ENCODE measurements at regions not wholly inside any gene's neighbourhood (a gene's known extent, or its start where the extent isn't known, plus 50 kb on each side); places are given as distances from the start of the nearest gene placed in this dataset.
A peak's percentile ranks its signal among the peaks of the same experiment; 100 is the strongest.

DNA sequence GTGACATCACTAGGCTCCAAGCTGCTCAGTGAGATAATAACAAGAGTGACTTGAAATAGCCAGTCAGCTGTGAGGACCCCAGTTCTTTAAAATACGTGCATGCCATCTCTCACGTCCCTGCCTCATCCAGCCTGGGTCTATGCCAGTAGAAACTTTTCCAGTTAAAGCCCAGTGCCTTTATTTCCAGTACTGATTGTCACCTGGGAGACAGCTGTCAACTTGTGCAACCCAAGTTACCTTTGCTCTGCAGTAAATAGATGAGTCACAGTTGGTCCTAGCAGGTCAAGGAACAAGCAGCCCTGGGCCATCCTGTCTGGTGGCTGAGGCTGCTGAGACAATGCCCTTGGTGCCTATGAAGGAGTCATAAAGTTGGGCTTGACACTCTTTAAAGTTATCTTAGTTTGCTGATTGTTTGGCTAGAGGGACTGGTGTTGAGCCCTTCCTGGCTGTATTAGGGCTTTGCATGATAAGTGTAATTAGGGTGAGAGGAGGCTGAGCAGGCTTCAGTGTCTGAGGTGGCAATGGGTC is 228.7 kb downstream of the LACC1 start (continued):
- TF ChIP-seq ZBTB43 (CRISPR knock-in tag; conservative IDR thresholded peaks at IDR 0.05) = no peak
- peak; percentile 74; the same call in 1 of the 2 replicates for TF ChIP-seq FOXO1 (CRISPR knock-in tag; IDR thresholded peaks at IDR 0.05)
- TF ChIP-seq ZNF317 (CRISPR knock-in tag; IDR thresholded peaks at IDR 0.05) = no peak
- peak; percentile 33; the same call in 1 of the 2 replicates for TF ChIP-seq FOXK1 (CRISPR knock-in tag; IDR thresholded peaks at IDR 0.05; ENCODE audit: borderline replicate concordance, low read depth)
- no peak for TF ChIP-seq CBX1 (IDR thresholded peaks at IDR 0.05; ENCODE audit: low read depth)
- TF ChIP-seq NFYC (CRISPR knock-in tag; IDR thresholded peaks at IDR 0.05) = no peak
- TF ChIP-seq AGO2 (optimal IDR thresholded peaks at IDR 0.05; ENCODE audit: low read depth, low read length) = no peak
- no peak for TF ChIP-seq TFDP2 (CRISPR knock-in tag; IDR thresholded peaks at IDR 0.05)
- TF ChIP-seq MIER2 (CRISPR knock-in tag; IDR thresholded peaks at IDR 0.05) = peak; percentile 29; the same call in 1 of the 2 replicates
- no peak for TF ChIP-seq BORCS8-MEF2B (CRISPR knock-in tag; IDR thresholded peaks at IDR 0.05)
- no peak for TF ChIP-seq ZNF253 (CRISPR knock-in tag; IDR thresholded peaks at IDR 0.05; ENCODE audit: borderline replicate concordance)
- no peak for TF ChIP-seq ZFP36L2 (CRISPR knock-in tag; IDR thresholded peaks at IDR 0.05)
- TF ChIP-seq NFYB (CRISPR knock-in tag; IDR thresholded peaks at IDR 0.05) = no peak
- TF ChIP-seq ZBTB7A (CRISPR knock-in tag; IDR thresholded peaks at IDR 0.05) = no peak
- no peak for TF ChIP-seq NRL (CRISPR knock-in tag; IDR thresholded peaks at IDR 0.05; ENCODE audit: borderline replicate concordance)
- no peak for TF ChIP-seq ZSCAN25 (CRISPR knock-in tag; IDR thresholded peaks at IDR 0.05)
- TF ChIP-seq TOPORS (CRISPR knock-in tag; IDR thresholded peaks at IDR 0.05) = no peak
- TF ChIP-seq RXRA (CRISPR knock-in tag; IDR thresholded peaks at IDR 0.05) = peak; percentile 84; the same call in 1 of the 2 replicates
- peak; percentile 25; the same call in 1 of the 2 replicates for TF ChIP-seq ETV5 (CRISPR knock-in tag; IDR thresholded peaks at IDR 0.05; ENCODE audit: borderline replicate concordance)
- peak; percentile 60 for TF ChIP-seq NR2F6 (IDR thresholded peaks at IDR 0.05)
- peak; percentile 66 for TF ChIP-seq NR2F6 (CRISPR knock-in tag; IDR thresholded peaks at IDR 0.05)
- TF ChIP-seq ADNP (CRISPR knock-in tag; IDR thresholded peaks at IDR 0.05) = no peak
- TF ChIP-seq, protein P1, sequence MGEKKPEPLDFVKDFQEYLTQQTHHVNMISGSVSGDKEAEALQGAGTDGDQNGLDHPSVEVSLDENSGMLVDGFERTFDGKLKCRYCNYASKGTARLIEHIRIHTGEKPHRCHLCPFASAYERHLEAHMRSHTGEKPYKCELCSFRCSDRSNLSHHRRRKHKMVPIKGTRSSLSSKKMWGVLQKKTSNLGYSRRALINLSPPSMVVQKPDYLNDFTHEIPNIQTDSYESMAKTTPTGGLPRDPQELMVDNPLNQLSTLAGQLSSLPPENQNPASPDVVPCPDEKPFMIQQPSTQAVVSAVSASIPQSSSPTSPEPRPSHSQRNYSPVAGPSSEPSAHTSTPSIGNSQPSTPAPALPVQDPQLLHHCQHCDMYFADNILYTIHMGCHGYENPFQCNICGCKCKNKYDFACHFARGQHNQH (CRISPR knock-in tag; IDR thresholded peaks at IDR 0.05) = 0 out of 2 replicates have a peak, but pooled peaks have one; percentile 39
- TF ChIP-seq MYC (CRISPR knock-in tag; IDR thresholded peaks at IDR 0.05; ENCODE audit: borderline replicate concordance) = no peak
- TF ChIP-seq, protein P2, sequence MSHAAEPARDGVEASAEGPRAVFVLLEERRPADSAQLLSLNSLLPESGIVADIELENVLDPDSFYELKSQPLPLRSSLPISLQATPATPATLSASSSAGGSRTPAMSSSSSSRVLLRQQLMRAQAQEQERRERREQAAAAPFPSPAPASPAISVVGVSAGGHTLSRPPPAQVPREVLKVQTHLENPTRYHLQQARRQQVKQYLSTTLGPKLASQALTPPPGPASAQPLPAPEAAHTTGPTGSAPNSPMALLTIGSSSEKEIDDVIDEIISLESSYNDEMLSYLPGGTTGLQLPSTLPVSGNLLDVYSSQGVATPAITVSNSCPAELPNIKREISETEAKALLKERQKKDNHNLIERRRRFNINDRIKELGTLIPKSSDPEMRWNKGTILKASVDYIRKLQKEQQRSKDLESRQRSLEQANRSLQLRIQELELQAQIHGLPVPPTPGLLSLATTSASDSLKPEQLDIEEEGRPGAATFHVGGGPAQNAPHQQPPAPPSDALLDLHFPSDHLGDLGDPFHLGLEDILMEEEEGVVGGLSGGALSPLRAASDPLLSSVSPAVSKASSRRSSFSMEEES (CRISPR knock-in tag; IDR thresholded peaks at IDR 0.05) = no peak
- TF ChIP-seq TBL1XR1 (IDR thresholded peaks at IDR 0.05; ENCODE audit: borderline replicate concordance, low read length, partially characterized antibody) = peak; percentile 27
- no peak for TF ChIP-seq ZNF616 (CRISPR knock-in tag; IDR thresholded peaks at IDR 0.05; ENCODE audit: low read depth)
- no peak for TF ChIP-seq TCF7 (IDR thresholded peaks at IDR 0.05; ENCODE audit: low read depth)
- no peak for TF ChIP-seq GATA4 (IDR thresholded peaks at IDR 0.05; ENCODE audit: borderline replicate concordance, low read depth)
